ENCODE measurements at regions not wholly inside any gene's neighbourhood (a gene's known extent, or its start where the extent isn't known, plus 50 kb on each side); places are given as distances from the start of the nearest gene placed in this dataset.

GRCh38 chr13:105595471-105595870, 940.0 kb downstream of the EFNB2 start:
- no peaks in the 10 kb centered on the region for H3K4me1 ChIP-seq
- intact Hi-C loops (cut with micrococcal nuclease) = no loop called here
- DNase-seq = no peak
- H3K27ac ChIP-seq (replicated peaks) = no peak overlapping the region
- no peak for TF ChIP-seq CTCF (IDR thresholded peaks at IDR 0.05; ENCODE audit: borderline replicate concordance)
- no peaks in the 10 kb centered on the region for H3K27me3 ChIP-seq (ENCODE audit: low read depth)
- no peaks in the 10 kb centered on the region for H3K9me3 ChIP-seq (replicated peaks)
- H3K36me3 ChIP-seq = no peaks in the 10 kb centered on the region
- H3K4me3 ChIP-seq = no peak overlapping the region

GRCh38 chr13:105591277-105591676, 944.2 kb downstream of the EFNB2 start:
- no peaks in the 10 kb centered on the region for H3K9me3 ChIP-seq (replicated peaks)
- intact Hi-C loops (cut with micrococcal nuclease) = no loop called here

GRCh38 chr13:105587786-105588185, 947.7 kb downstream of the EFNB2 start:
- Histone ChIP-seq H3K36me3 (no peaks in the 10 kb centered on the region), H3K27ac (replicated peaks) (no peak overlapping the region), H3K9me3 (replicated peaks) (no peaks in the 10 kb centered on the region), H3K4me3 (no peak overlapping the region), H3K4me1 (no peaks in the 10 kb centered on the region), H3K27me3 (ENCODE audit: low read depth) (no peaks in the 10 kb centered on the region)
- TF ChIP-seq CTCF (IDR thresholded peaks at IDR 0.05; ENCODE audit: borderline replicate concordance) = no peak
- intact Hi-C loops (cut with micrococcal nuclease) = no loop called here
- DNase-seq = no peak

More at GRCh38 chr13:105591277-105591676, 944.2 kb downstream of the EFNB2 start:
- Histone ChIP-seq H3K27ac (replicated peaks) (no peak overlapping the region), H3K4me1 (no peaks in the 10 kb centered on the region), H3K36me3 (no peaks in the 10 kb centered on the region), H3K4me3 (no peak overlapping the region), H3K27me3 (ENCODE audit: low read depth) (no peaks in the 10 kb centered on the region)
- DNase-seq = no peak
- TF ChIP-seq CTCF (IDR thresholded peaks at IDR 0.05; ENCODE audit: borderline replicate concordance) = no peak

GRCh38 chr13:105579821-105580710, 955.4 kb downstream of the EFNB2 start:
- no peak for DNase-seq
- intact Hi-C loops (cut with micrococcal nuclease) = no loop called here
- H3K9me3 ChIP-seq (replicated peaks) = peaks cover 17% of the 10 kb centered on the region
- no peak for TF ChIP-seq CTCF (IDR thresholded peaks at IDR 0.05; ENCODE audit: borderline replicate concordance)
- no peaks in the 10 kb centered on the region for H3K27me3 ChIP-seq (ENCODE audit: low read depth)
- H3K4me1 ChIP-seq = no peaks in the 10 kb centered on the region
- H3K27ac ChIP-seq (replicated peaks) = no peak overlapping the region
- H3K36me3 ChIP-seq = no peaks in the 10 kb centered on the region
- no peak overlapping the region for H3K4me3 ChIP-seq

GRCh38 chr13:105573136-105573535, 962.3 kb downstream of the EFNB2 start:
- no peak for DNase-seq
- no peak for TF ChIP-seq CTCF (IDR thresholded peaks at IDR 0.05; ENCODE audit: borderline replicate concordance)
- H3K4me3 ChIP-seq = no peak overlapping the region
- peaks cover 8% of the 10 kb centered on the region for H3K9me3 ChIP-seq (replicated peaks)
- intact Hi-C loops (cut with micrococcal nuclease) = no loop called here
- no peak overlapping the region for H3K27ac ChIP-seq (replicated peaks)
- no peaks in the 10 kb centered on the region for H3K36me3 ChIP-seq
- H3K4me1 ChIP-seq = no peaks in the 10 kb centered on the region
- no peaks in the 10 kb centered on the region for H3K27me3 ChIP-seq (ENCODE audit: low read depth)
